GM21619 (cell line): ENCODE measurements at regions not wholly inside any gene's neighbourhood (a gene's known extent, or its start where the extent isn't known, plus 50 kb on each side); places are given as distances from the start of the nearest gene placed in this dataset.

Experiments
- ATAC-seq: cut with Tn5 transposase; IDR thresholded peaks from one replicate; pipeline ENCODE4 v1.9.1; 2021; ENCODE audit not compliant: unreplicated experiment

- no peak for ATAC-seq
Observed at GRCh38 chr16:86794216-86794864, 216.0 kb downstream of the FOXL1 start.

GRCh38 chr16:86797700-86798099 lies 219.4 kb downstream of the FOXL1 start:
- ATAC-seq: no peak

GRCh38 chr16:86798247-86799041 lies 220.1 kb downstream of the FOXL1 start:
- ATAC-seq: no peak

GRCh38 chr16:86799367-86799766 lies 221.0 kb downstream of the FOXL1 start:
- ATAC-seq: no peak

GRCh38 chr16:86800894-86801293 lies 222.5 kb downstream of the FOXL1 start:
- ATAC-seq: no peak

GRCh38 chr16:86802013-86802412 lies 223.7 kb downstream of the FOXL1 start:
- no peak for ATAC-seq

- no peak for ATAC-seq
Observed at GRCh38 chr16:86805188-86805587, 226.8 kb downstream of the FOXL1 start.

GRCh38 chr16:86806181-86806837 lies 228.0 kb downstream of the FOXL1 start:
- ATAC-seq: no peak

GRCh38 chr16:86806838-86807351 lies 228.5 kb downstream of the FOXL1 start:
- ATAC-seq: no peak

GRCh38 chr16:86808863-86809444 lies 230.6 kb downstream of the FOXL1 start:
- ATAC-seq: no peak

- no peak for ATAC-seq
Observed at GRCh38 chr16:86809458-86809955, 231.2 kb downstream of the FOXL1 start.

GRCh38 chr16:86810062-86810461 lies 231.7 kb downstream of the FOXL1 start:
- no peak for ATAC-seq

GRCh38 chr16:86812363-86812970 lies 234.1 kb downstream of the FOXL1 start:
- ATAC-seq: no peak

GRCh38 chr16:86814256-86814655 lies 235.9 kb downstream of the FOXL1 start:
- ATAC-seq: no peak

- no peak for ATAC-seq
Observed at GRCh38 chr16:86816930-86817625, 238.7 kb downstream of the FOXL1 start.

- no peak for ATAC-seq
Observed at GRCh38 chr16:86818671-86819532, 240.6 kb downstream of the FOXL1 start.

- no peak for ATAC-seq
Observed at GRCh38 chr16:86819533-86819892, 241.2 kb downstream of the FOXL1 start.

- ATAC-seq: no peak
Observed at GRCh38 chr16:86821895-86822294, 243.5 kb downstream of the FOXL1 start.

GRCh38 chr16:86823125-86823524 lies 244.8 kb downstream of the FOXL1 start:
- no peak for ATAC-seq
